Skin epidermis (tissue), 12 donors: ENCODE measurements at regions not wholly inside any gene's neighbourhood (a gene's known extent, or its start where the extent isn't known, plus 50 kb on each side); places are given as distances from the start of the nearest gene placed in this dataset.

Experiments
- H3K27ac ChIP-seq, 21 experiments: fragments of 200-600 bp; sonication (generic) in 11 of 21; one replicate each; pipeline ENCODE4 v1.5.0; 2020; ENCODE audit warnings: mild to moderate bottlenecking in 3 of 21, inconsistent platforms in 2 of 21, moderate library complexity in 2 of 21
- H3K4me3 ChIP-seq, 7 experiments: fragments of 200-600 bp; sonication (generic) in 2 of 7; one replicate each; pipeline ENCODE4 v1.5.0; 2020; ENCODE audit warnings: inconsistent platforms in 2 of 7, mild to moderate bottlenecking in 2 of 7, moderate library complexity in 1 of 7

DNA sequence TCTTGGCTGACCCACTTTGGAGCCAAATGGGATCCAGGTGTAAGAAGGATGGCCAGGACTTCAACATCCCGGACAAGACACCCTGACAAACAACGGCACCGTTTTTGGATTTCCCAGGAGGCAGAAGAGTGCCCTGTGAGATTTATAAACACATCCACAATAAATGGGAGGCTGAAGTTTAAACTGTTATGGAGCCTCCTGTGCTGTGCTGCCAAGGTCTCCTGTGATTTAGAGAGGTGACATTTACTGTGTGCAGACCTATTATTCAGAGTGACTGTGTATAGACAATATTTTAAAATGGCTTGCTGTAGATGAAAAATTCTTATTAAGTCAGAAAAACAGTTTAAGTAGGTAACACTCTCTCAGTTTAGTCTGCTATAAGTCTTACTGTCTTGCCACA, 401.5 kb upstream of the ETAA1 start:
- H3K27ac ChIP-seq, result no peak overlapping the region

DNA sequence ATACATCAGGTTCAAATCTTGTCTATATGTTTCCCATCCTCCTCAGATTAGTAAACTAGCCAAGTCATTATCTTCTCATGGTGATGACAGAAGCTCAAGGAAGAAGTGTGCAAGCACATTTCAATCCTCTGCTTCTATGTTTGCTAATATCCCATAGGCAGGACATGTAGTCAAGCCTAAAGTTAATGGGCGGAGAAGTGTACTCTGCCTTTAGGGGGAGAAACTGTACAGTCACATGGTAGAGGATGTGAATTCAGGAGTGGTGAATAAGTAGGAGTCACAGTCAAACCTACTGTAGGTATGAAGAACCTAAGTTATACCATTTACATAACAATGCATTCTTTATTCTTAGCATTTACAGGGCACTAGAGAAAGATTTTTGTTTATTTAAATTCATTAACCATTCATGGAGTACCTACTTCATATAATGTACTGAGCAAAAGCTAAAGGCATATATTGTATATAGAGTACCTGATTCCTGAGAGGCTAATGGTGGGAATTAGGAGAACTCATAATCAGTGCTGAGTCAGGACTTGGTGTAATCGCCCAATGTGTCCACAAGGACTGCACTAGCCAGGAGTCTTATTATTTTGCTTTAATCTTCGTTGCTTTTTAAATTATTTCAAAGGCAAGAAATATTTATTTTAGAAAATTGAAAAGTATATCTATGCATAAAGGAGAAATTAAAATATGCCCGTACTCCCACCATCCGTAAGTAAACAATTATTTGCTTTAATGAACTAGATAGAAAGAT, 394.3 kb upstream of the ETAA1 start:
- no peak overlapping the region for H3K27ac ChIP-seq

More for the DNA sequence above, 401.5 kb upstream of the ETAA1 start:
- H3K4me3 ChIP-seq, result no peak overlapping the region

DNA sequence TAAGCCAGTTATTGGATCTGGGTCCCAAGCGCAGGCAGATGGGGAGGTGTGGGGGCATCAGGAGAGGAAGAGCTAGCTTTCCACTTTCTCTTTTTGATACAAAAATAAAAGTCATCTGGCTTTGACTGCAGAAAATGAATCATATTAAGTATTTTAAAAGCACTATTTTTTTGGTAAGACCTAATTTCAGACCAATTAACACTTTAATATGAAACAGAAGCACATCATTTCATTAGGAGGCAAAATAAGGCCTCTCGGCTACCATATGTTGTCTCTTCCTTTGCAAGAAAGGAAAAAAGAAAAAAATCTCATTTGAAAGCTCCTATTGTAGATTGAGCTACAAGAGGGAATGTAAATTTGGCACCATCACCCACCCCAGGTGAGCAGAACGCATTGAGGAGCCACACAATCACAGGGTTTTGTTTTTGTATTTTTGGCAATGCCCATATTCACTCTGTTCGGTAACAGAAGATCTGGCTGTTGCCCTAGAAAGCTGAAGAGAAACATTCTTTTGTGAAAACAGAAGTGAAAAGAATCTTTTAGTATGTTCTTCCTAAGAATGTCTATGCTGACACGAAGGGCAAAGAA, 390.7 kb upstream of the ETAA1 start:
- no peak overlapping the region for H3K4me3 ChIP-seq
- H3K27ac ChIP-seq, result no peak overlapping the region

More for the DNA sequence above, 394.3 kb upstream of the ETAA1 start:
- no peak overlapping the region for H3K4me3 ChIP-seq

DNA sequence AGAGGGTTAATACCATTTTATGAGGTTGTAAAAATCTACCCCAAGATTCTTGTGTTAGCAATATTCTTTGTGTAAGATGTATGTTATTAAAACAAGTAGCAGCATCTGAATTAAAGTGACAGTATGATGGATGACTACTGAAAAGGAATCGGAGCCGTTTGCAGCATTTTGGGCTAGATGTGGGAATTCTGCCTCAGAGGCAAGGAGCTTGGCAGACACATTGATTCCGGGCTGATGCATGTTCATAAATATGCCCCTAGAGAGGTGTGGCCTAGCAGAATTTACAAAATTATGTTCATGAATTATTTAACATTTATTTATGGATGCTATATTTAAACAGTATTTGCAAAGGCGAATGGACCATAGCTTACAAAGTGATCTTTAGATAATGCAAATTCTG, 389.0 kb upstream of the ETAA1 start:
- no peak overlapping the region for H3K4me3 ChIP-seq

DNA sequence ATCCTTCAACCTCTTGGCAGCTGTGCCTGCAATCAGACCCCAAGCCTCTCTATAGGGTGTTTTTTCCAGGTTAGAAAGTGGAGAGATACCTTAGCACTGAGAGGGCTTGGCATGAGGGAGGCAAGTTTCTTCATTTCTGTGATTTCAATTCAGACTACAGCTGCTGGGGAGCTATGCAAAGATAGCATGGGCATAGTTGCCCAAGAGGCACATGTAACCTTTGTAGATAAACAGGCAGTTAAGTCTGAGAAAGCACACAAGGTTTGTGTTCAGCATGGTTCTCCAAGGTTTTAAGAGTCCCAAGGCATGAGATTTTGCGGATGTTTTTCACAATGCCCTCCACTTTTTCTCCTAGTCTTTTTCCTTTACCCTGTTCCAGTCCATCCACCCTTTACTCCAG, 385.0 kb upstream of the ETAA1 start:
- Histone ChIP-seq H3K27ac (no peak overlapping the region), H3K4me3 (no peak overlapping the region)

More for the DNA sequence above, 389.0 kb upstream of the ETAA1 start:
- no peak overlapping the region for H3K27ac ChIP-seq

DNA sequence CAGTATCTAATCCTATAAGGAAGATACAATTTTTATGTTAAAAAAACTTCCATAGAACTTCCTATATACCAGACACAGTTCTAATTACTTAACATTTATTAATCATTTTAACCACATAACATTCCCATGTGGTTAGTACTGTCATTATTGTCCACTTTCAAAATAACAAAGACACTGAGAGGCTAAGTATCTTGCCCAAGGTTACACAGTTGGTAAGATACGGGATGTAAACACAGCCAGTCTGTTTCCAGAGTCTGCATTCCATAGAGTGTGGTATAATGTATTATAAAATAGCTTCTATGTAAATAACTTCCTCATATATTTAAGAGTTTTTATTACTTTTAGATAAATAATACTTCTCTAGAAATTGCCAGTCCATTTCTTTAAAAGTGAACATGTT, 383.3 kb upstream of the ETAA1 start:
- no peak overlapping the region for H3K4me3 ChIP-seq
- H3K27ac ChIP-seq, result no peak overlapping the region

DNA sequence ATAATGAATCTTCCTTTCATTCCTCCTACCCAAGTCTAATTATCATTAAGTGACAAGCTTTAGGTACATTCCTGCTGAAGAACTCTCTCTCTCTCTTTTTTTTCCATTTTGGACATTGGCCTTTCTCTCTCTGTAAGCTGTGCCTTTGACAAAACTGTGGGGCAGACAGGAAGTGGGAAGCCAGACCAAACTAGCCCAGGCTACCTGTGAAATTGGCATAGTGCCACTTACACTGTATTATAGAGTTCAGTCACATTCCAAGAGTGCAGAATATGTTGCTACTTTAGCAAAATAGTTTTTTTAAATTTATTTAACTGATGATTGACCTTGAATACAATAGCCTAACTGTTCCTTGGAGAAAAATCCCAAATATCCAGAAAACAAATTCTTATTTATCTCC, 381.5 kb upstream of the ETAA1 start:
- Histone ChIP-seq H3K27ac (no peak overlapping the region), H3K4me3 (no peak overlapping the region)

DNA sequence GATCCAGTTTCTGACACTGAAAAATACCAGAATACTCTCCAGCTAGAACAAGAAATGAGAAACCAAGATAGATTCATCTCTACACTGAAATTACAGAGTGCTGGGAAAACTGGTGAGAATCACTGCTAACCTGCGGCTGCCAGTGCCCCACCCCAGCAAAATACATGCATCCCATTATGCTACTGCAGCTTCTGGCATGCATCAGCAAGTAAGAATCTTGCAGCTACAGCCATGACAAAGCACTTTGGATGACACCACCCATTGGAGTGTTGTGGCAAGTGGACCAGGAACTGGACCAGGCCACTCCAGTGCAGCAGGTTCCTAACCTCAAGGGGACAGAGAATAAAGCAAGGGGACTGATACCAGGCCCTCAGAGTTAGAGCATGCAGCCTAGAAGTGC, 378.8 kb upstream of the ETAA1 start:
- no peak overlapping the region for H3K4me3 ChIP-seq
- H3K27ac ChIP-seq, result no peak overlapping the region

DNA sequence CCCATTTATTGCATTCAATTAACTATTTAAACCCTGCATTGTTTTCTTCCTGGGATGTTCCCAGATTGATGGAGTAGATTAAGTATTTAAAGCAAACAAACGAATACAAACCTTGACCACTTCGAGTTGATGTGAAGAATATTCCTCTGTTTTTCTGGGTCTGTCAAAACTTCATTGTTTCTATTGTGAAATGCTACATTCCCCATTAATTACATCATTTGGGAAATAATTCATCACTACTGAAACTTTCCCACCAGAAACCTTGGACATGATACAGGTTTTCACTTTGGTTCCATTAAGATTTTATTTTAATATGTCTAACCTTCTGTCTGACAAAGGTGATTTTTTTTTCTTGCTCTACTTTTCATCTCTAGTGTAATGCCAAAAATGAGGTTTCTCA, 365.1 kb upstream of the ETAA1 start:
- Histone ChIP-seq H3K4me3 (no peak overlapping the region), H3K27ac (no peak overlapping the region)

DNA sequence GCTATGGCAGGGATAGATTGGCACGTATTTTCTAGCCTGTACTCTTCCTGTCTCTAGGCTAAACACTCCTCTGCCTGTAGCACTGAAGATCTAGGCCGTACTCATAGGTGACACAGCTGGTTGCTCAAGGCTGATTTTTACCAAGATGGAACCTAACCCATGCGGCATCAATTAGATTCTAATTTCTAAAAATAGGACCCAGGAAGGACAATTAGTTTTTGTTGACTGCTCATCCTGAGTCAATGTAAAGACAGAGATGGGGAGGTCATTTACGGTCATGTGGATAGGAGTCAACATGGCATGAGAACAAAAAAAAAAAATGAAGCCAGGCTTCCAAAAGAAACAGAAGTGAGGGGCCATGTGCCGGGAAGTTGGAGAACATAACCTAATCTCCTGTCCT, 360.7 kb upstream of the ETAA1 start:
- no peak overlapping the region for H3K27ac ChIP-seq
- H3K4me3 ChIP-seq, result no peak overlapping the region

DNA sequence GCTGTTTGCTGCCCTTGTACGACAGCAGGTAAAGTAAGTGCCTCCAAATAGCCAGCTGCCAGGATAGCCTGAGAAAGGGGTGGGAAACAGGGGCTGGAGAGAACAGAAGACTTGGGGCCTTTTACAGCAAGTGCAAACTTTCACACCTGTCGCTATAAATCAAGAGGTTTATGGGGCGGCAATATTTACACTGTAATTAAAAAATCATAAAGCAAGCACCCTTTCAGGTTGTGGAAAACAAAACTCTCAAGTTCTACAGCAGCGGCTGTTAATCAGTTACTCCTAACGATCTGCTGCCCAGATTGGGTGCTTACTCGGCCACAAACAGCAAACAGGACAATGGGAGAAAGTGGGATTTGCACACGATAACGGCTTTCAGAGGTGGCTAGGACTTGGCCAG, 359.5 kb upstream of the ETAA1 start:
- no peak overlapping the region for H3K27ac ChIP-seq
- H3K4me3 ChIP-seq, result no peak overlapping the region

DNA sequence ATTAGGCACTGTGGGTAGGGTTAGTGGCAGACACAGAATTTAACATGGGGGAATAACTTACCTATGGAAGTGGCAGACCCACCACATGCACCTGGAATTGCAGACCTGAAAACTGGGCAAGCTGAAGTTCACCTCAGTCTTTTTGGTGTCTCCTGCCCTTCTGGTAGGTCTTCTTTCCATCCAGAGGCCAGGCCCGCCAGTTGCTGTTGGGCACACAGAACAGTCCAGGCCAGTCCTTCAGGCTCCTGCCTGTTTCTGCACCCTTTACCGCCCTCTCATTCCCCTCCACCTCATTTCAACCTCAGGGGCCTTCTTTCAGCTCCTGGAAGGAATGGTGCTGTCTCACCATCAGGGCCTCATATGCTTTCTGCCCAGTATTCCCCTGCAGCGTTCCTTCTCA, 358.9 kb upstream of the ETAA1 start:
- H3K27ac ChIP-seq, result no peak overlapping the region
- no peak overlapping the region for H3K4me3 ChIP-seq

DNA sequence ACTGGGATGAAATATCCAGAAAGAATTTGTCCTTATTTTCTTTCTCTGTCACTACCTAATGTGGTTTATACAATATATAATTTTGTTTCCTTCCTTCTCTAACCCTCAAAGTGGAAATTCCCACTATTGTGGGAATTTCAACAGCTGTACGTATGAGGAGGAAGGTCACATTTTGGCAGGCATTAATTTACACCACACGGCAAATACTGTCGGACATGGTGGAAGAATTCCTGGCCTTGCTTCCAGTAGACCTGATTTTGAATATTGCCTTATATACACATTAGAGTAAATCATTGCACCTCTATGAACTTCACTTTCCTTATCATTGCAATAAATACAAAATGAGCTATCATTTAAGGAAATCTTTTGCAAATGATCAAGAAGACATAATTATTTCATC, 358.1 kb upstream of the ETAA1 start:
- Histone ChIP-seq H3K4me3 (no peak overlapping the region), H3K27ac (no peak overlapping the region)

DNA sequence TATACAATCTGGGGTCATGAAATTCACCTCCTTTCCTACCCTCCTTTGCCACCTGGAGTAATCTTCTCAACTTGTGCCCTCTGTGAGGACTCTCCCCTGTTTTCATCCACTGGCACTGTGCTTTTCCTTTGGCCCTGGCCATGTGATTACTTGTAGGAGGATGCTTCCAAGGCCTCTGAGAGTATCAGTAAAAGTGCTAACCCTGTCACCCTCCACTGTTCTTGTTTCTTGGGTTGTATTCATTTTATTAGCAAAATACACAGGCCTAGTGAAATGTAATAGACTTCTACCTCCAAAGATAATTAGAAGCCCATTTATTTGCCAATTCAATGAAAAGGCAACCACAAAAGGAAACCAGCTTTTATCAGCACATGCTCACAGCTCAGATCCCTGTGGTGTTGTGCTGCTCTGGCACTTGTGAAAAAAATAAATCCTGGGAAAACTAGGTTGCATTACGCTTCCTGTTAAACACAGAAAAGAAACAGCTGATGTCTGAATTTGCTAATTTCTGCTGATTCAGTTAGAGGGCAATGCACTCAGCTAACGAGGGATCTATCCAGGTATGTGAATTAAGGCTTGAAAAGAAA, 357.5 kb upstream of the ETAA1 start:
- Histone ChIP-seq H3K27ac (no peak overlapping the region), H3K4me3 (no peak overlapping the region)

DNA sequence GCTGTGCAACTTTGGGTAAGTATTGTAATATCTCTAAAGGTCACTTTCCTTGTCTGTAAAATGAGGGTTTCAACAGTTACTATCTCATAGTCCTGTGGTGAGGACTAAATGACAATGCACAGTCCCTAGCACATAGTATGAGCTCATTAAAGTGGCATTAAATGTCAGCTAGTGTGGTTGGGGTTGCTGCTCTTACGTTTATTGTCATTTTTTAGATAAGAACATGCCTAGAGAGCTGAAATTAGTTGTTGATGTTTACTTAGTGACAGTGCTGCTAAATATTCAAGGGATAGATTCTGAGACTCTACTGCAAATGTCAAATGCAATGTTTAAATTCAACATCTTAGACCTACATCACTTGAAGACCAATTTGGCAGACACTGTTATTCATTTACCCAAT, 356.1 kb upstream of the ETAA1 start:
- no peak overlapping the region for H3K4me3 ChIP-seq
- no peak overlapping the region for H3K27ac ChIP-seq

DNA sequence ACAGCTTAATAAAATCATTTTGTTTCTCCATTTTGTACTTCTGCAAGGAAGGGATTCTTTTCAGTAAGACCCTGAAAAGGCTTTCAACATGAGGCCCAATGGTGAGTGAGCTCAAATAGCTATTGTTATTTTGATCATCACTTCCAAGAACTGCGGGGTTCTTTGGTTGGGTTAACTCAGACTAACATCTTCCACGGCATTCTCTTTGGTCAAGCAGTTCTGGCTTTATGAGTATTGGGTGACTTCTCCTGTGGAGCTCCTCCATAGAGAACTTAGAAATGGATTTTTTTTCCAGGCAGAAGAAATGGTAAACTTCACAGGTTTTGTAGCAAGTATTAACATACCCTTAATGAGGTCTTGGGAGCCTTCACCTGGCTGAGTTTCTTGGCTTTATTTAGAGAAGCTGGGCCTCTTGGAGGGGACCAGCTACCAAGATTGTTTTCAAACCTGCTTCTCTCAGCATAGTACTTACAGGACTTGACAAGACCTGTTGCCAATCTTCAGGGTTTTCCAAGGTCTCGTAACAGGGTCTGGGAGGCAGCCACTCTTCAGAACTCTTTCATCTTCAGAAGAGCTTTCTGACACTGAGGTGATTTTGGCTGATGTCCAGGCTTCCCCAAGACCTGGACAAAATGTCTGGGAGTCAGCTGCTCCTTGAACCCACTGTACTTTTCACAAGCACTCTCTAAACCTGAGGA, 353.2 kb upstream of the ETAA1 start:
- Histone ChIP-seq H3K27ac (no peak overlapping the region), H3K4me3 (no peak overlapping the region)

DNA sequence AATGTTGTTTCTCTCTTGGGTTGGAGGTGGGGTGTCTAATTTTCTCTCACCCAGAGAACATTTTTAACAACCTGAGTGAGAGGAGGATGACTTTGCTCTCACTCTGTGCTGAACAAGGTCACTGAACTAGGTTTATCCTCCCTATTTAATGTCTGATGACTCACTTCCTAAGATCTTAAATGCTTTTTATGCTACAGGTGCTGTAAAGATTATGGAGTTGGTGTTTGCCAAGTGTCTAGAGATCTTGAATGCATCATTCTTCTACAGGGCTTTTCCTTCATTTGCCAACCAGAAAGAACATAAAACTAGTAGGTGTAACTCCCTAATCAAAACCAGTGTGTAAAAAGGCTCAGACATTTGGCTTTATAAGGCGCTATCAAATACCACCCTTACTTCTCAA, 350.5 kb upstream of the ETAA1 start:
- Histone ChIP-seq H3K4me3 (no peak overlapping the region), H3K27ac (no peak overlapping the region)

DNA sequence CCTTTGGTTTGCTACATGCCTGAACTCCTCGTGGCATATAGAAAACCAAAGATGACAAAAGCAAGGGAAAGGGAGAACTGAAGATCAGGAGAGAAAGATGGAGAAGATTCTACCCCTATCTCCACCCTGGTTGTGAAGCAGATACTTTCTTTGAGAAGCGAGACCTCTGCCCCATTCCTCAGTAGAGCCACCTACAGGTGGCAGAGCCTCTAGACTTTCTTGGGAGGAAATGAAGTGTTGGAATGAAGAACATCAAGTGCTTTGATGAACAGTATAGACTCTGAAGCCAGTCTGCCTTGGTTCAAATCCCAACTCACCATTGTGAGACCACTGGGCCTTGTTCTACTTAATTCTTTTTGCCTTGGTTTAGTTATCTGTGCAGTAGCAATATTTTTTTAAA, 348.8 kb upstream of the ETAA1 start:
- Histone ChIP-seq H3K4me3 (no peak overlapping the region), H3K27ac (no peak overlapping the region)

DNA sequence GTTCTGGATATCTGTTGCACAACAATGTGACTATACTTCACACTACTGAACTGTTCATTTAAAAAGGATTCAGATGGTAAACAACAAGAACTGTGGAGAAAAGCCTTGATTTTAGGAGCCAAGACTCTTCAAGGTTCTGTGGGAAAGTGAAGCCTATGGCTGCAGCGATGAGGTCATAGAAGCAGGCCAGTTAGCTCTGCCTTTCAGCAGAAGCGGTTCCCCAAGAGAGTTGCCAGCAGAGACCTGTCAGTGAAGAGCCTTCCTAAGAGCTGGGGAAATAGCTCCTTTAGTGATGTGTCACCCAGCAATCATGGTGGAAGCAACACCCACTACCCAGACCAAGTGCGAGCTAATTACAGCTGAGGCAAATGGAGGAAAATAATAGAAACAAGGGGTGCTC, 346.5 kb upstream of the ETAA1 start:
- H3K27ac ChIP-seq, result no peak overlapping the region
- no peak overlapping the region for H3K4me3 ChIP-seq

DNA sequence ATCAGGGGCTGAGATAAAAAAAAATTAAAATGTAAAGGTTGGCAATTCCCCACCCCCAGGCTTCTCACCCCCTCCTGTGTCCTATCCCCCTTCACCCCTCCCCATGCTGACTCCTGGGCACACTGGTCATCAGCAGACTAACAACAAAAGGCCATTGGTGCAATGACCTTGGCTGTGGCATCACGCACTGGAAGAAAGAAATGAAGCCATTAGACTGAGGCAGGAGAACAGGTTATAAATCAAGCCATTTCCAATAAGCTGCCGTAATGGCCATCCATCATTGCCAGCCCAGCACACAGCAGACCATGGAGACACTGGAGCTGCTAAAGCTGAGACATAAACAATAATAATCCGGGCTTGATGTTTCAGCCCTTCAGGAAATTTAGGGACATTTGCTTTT, 342.4 kb upstream of the ETAA1 start:
- Histone ChIP-seq H3K4me3 (no peak overlapping the region), H3K27ac (no peak overlapping the region)
